Peyer's patch (tissue), 4 donors: ENCODE measurements at regions not wholly inside any gene's neighbourhood (a gene's known extent, or its start where the extent isn't known, plus 50 kb on each side); places are given as distances from the start of the nearest gene placed in this dataset.

ENCODE experiments used
- POLR2A ChIP-seq, 2 donors: fragments of 450-650 bp; IDR thresholded peaks; one replicate each; pipeline ENCODE4 v1.5.1; 2017; ENCODE audit warnings: antibody characterized with exemption in 2 of 2, mild to moderate bottlenecking in 2 of 2, moderate library complexity in 2 of 2
- TF ChIP-seq, protein P1 (sequence below), 6 experiments: fragments of 450-650 bp in 4 of 6; fragments of 200-600 bp in 2 of 6; sonication (generic) in 1 of 6; IDR thresholded peaks; one replicate each; pipeline ENCODE4 v1.5.1; 2017 to 2019; ENCODE audit warnings: antibody characterized with exemption in 6 of 6, mild to moderate bottlenecking in 3 of 6, moderate library complexity in 1 of 6

GRCh38 chr13:71210861-71211260, 656.1 kb downstream of the DACH1 start:
- TF ChIP-seq, protein P1, sequence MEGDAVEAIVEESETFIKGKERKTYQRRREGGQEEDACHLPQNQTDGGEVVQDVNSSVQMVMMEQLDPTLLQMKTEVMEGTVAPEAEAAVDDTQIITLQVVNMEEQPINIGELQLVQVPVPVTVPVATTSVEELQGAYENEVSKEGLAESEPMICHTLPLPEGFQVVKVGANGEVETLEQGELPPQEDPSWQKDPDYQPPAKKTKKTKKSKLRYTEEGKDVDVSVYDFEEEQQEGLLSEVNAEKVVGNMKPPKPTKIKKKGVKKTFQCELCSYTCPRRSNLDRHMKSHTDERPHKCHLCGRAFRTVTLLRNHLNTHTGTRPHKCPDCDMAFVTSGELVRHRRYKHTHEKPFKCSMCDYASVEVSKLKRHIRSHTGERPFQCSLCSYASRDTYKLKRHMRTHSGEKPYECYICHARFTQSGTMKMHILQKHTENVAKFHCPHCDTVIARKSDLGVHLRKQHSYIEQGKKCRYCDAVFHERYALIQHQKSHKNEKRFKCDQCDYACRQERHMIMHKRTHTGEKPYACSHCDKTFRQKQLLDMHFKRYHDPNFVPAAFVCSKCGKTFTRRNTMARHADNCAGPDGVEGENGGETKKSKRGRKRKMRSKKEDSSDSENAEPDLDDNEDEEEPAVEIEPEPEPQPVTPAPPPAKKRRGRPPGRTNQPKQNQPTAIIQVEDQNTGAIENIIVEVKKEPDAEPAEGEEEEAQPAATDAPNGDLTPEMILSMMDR (IDR thresholded peaks at IDR 0.05): no peak
- TF ChIP-seq POLR2A (IDR thresholded peaks at IDR 0.05): no peak
